ENCODE measurements at regions not wholly inside any gene's neighbourhood (a gene's known extent, or its start where the extent isn't known, plus 50 kb on each side); places are given as distances from the start of the nearest gene placed in this dataset.

- TF ChIP-seq POLR2AphosphoS5 (IDR thresholded peaks at IDR 0.05; ENCODE audit: borderline replicate concordance, low read depth, low read length) (no peak), EZH2 (IDR thresholded peaks at IDR 0.05) (no peak)
Observed at GRCh38 chr5:173790836-173791546, 97.2 kb upstream of the CPEB4 start.

All from SK-N-MC (cell line).